Liver (tissue), 8 donors: ENCODE measurements at regions not wholly inside any gene's neighbourhood (a gene's known extent, or its start where the extent isn't known, plus 50 kb on each side); places are given as distances from the start of the nearest gene placed in this dataset.

ENCODE experiments used
- DNase-seq: peaks from one replicate; pipeline ENCODE4 v3.0.0-alpha.2; 2017; ENCODE audit warnings: low spot score
- H3K27ac ChIP-seq, 2 donors: one replicate each; pipeline ENCODE4 v1.7.0; 2013; ENCODE audit warnings: inconsistent platforms in 2 of 2, low read length in 2 of 2, control low read depth in 1 of 2, low read depth in 1 of 2, mild to moderate bottlenecking in 1 of 2
- H3K27me3 ChIP-seq, 4 donors: one replicate each; pipeline versions ENCODE4 v1.6.1 to v1.7.0; 2013; ENCODE audit warnings: low read length in 3 of 4, inconsistent platforms in 1 of 4, mild to moderate bottlenecking in 1 of 4, moderate library complexity in 1 of 4; ENCODE audit not compliant: control insufficient read depth in 4 of 4, insufficient read depth in 4 of 4
- H3K36me3 ChIP-seq, 4 donors: one replicate each; pipeline versions ENCODE4 v1.6.1 to v1.7.0; 2013; ENCODE audit warnings: low read length in 3 of 4, mild to moderate bottlenecking in 3 of 4, low read depth in 1 of 4, moderate library complexity in 1 of 4; ENCODE audit not compliant: control insufficient read depth in 4 of 4, insufficient read depth in 3 of 4
- H3K4me1 ChIP-seq, 4 donors: one replicate each; pipeline versions ENCODE4 v1.6.1 to v1.7.0; 2013; ENCODE audit warnings: low read length in 3 of 4, mild to moderate bottlenecking in 3 of 4, moderate library complexity in 1 of 4; ENCODE audit not compliant: control insufficient read depth in 4 of 4, insufficient read depth in 4 of 4
- H3K4me3 ChIP-seq, 3 donors: one replicate each; pipeline versions ENCODE4 v1.6.1 to v1.7.0; 2013; ENCODE audit warnings: low read length in 3 of 3, control low read depth in 1 of 3, low read depth in 1 of 3, mild to moderate bottlenecking in 1 of 3
- H3K9ac ChIP-seq, 2 donors: one replicate each; pipeline ENCODE4 v1.7.0; 2013; ENCODE audit warnings: low read length in 2 of 2, mild to moderate bottlenecking in 2 of 2, moderate library complexity in 2 of 2, control low read depth in 1 of 2, low read depth in 1 of 2
- H3K9me3 ChIP-seq, 4 donors: one replicate each; pipeline versions ENCODE4 v1.6.1 to v1.7.0; 2013; ENCODE audit warnings: low read length in 3 of 4; ENCODE audit not compliant: control insufficient read depth in 4 of 4
- ATF3 ChIP-seq: IDR thresholded peaks from 2 replicates; pipeline ENCODE4 v1.6.1; 2016; ENCODE audit warnings: antibody characterized with exemption
- CTCF ChIP-seq: fragments of 150-350 bp; IDR thresholded peaks from 2 replicates; pipeline ENCODE4 v1.5.1; 2017; ENCODE audit warnings: improper control_type of control experiment, low read depth, low read length; ENCODE audit not compliant: missing input control
- FOXA2 ChIP-seq: IDR thresholded peaks from 2 replicates; pipeline ENCODE4 v1.6.1; 2016; ENCODE audit warnings: antibody characterized with exemption
- GABPA ChIP-seq, 2 donors: IDR thresholded peaks in 1 of 2; conservative IDR thresholded peaks in 1 of 2; 2 replicates each; pipeline ENCODE4 v1.6.1; 2016; ENCODE audit warnings: antibody characterized with exemption in 2 of 2, mild to moderate bottlenecking in 1 of 2, moderate library complexity in 1 of 2
- HNF4A ChIP-seq, 2 donors: conservative IDR thresholded peaks; 2 replicates each; pipeline ENCODE4 v1.6.1; 2016; ENCODE audit warnings: antibody characterized with exemption in 2 of 2, mild to moderate bottlenecking in 2 of 2
- HNF4G ChIP-seq: IDR thresholded peaks from 2 replicates; pipeline ENCODE4 v1.6.1; 2016; ENCODE audit warnings: antibody characterized with exemption
- MAX ChIP-seq: IDR thresholded peaks from 2 replicates; pipeline ENCODE4 v1.6.1; 2016; ENCODE audit warnings: antibody characterized with exemption
- NR2F2 ChIP-seq: IDR thresholded peaks from 2 replicates; pipeline ENCODE4 v1.6.1; 2016; ENCODE audit warnings: antibody characterized with exemption
- RAD21 ChIP-seq, 2 donors: IDR thresholded peaks; 2 replicates each; pipeline ENCODE4 v1.6.1; 2016; ENCODE audit warnings: antibody characterized with exemption in 2 of 2, mild to moderate bottlenecking in 2 of 2
- REST ChIP-seq: IDR thresholded peaks from 2 replicates; pipeline ENCODE4 v1.6.1; 2016; ENCODE audit warnings: antibody characterized with exemption, mild to moderate bottlenecking
- RXRA ChIP-seq, 2 donors: IDR thresholded peaks; 2 replicates each; pipeline ENCODE4 v1.6.1; 2017 to 2018; ENCODE audit warnings: antibody characterized with exemption in 2 of 2, mild to moderate bottlenecking in 1 of 2
- SP1 ChIP-seq: IDR thresholded peaks from 2 replicates; pipeline ENCODE4 v1.6.1; 2018; ENCODE audit warnings: antibody characterized with exemption, mild to moderate bottlenecking
- TAF1 ChIP-seq: conservative IDR thresholded peaks from 2 replicates; pipeline ENCODE4 v1.6.1; 2016; ENCODE audit warnings: antibody characterized with exemption, mild to moderate bottlenecking
- YY1 ChIP-seq: IDR thresholded peaks from 2 replicates; pipeline ENCODE4 v1.6.1; 2016; ENCODE audit warnings: antibody characterized with exemption, mild to moderate bottlenecking
- WGBS: extraction: QIAGEN DNeasy Blood & Tissue Kit; methylation state at CpG from one replicate; pipeline ENCODE4 v1.1.7; 2013; 5-methylcytosine and 5-hydroxymethylcytosine counted together
- TF ChIP-seq, protein P1 (sequence below): IDR thresholded peaks from 2 replicates; pipeline ENCODE4 v1.6.1; 2016; ENCODE audit warnings: antibody characterized with exemption
- donor health status: healthy.
- donor health status: healthy.
- donor health status: healthy.
- donor health status: healthy.
- donor health status: healthy.

DNA sequence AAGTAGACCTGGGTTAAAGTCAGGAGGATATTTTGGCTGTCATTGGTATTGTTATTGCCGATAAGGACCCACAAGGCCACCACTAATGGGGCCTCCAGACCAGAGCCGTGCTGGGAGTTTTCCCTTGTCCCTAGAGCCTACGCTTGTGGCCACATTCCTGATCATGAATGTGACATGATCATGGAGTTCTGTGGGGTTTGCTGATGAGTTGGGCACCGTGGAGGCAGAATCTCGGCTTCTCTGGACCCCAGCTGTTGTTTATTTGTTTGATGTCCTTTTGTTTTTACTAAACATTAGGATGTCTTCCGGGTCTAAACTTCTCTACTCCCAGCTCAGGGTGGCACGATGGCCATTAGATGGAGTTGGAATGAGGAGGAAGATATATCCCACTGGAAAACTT lies 74.9 kb upstream of the TMPRSS2 start:
- no peak for TF ChIP-seq NR2F2
- TF ChIP-seq, protein P1, sequence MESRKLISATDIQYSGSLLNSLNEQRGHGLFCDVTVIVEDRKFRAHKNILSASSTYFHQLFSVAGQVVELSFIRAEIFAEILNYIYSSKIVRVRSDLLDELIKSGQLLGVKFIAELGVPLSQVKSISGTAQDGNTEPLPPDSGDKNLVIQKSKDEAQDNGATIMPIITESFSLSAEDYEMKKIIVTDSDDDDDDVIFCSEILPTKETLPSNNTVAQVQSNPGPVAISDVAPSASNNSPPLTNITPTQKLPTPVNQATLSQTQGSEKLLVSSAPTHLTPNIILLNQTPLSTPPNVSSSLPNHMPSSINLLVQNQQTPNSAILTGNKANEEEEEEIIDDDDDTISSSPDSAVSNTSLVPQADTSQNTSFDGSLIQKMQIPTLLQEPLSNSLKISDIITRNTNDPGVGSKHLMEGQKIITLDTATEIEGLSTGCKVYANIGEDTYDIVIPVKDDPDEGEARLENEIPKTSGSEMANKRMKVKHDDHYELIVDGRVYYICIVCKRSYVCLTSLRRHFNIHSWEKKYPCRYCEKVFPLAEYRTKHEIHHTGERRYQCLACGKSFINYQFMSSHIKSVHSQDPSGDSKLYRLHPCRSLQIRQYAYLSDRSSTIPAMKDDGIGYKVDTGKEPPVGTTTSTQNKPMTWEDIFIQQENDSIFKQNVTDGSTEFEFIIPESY, result no peak
- TF ChIP-seq FOXA2, result no peak
- no peak for TF ChIP-seq GABPA (IDR thresholded peaks at IDR 0.05 in 1 of 2, conservative IDR thresholded peaks at IDR 0.05 in 1 of 2)
- TF ChIP-seq HNF4G, result no peak
- TF ChIP-seq TAF1, result no peak
- no peak for TF ChIP-seq ATF3
- no peak for TF ChIP-seq YY1
- TF ChIP-seq CTCF, result no peak
- no peak for TF ChIP-seq REST
- TF ChIP-seq RAD21 (IDR thresholded peaks at IDR 0.05), result no peak
- TF ChIP-seq HNF4A (conservative IDR thresholded peaks at IDR 0.05), result no peak
- no peak for TF ChIP-seq RXRA (IDR thresholded peaks at IDR 0.05)
- no peak for TF ChIP-seq MAX
- Histone ChIP-seq H3K36me3 (no peaks in the 10 kb centered on the region), H3K9ac (no peak overlapping the region), H3K27me3 (no peaks in the 10 kb centered on the region), H3K4me3 (no peak overlapping the region), H3K27ac (peak overlapping the region; percentile 83 to 88), H3K9me3 (no peaks in the 10 kb centered on the region), H3K4me1 (peaks cover 6 to 22% (median 12%) of the 10 kb centered on the region in 4 donors)
- 58% methylated on average over 7 of the region's 7 CpGs for WGBS
- no peak for DNase-seq

DNA sequence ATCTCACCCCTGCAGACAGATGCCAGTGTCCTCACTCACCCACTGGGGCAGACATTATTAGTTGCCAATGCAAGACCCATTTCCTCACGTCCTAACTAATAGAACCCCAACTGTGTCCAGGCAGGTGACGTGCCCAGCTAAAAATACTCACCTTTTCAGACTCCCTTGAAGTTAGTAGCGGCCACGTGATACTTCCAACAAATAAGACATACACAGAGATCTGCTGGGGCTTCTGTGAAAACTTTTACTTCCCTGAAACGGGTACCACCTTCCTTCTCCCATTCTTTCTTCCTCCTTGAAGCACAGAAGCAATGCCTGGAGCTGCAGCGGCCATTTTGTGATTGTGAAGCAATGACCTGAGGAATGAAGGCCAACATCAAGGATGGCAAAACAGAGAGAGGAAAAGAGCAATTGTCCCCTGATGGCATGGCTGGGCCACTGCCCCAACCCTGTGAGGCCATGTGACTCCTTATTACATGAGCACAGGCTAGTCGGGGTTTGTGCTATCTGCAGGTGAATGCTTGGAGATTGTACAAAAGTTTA lies 74.4 kb upstream of the TMPRSS2 start:
- Histone ChIP-seq H3K27ac (peak overlapping the region in 1 of 2 donors; percentile 88), H3K4me1 (peaks cover 6 to 22% (median 12%) of the 10 kb centered on the region in 4 donors), H3K36me3 (no peaks in the 10 kb centered on the region), H3K9me3 (no peaks in the 10 kb centered on the region), H3K4me3 (no peak overlapping the region), H3K27me3 (no peaks in the 10 kb centered on the region), H3K9ac (no peak overlapping the region)
- TF ChIP-seq YY1, result no peak
- no peak for TF ChIP-seq RXRA (IDR thresholded peaks at IDR 0.05)
- TF ChIP-seq MAX, result no peak
- TF ChIP-seq RAD21 (IDR thresholded peaks at IDR 0.05), result no peak
- no peak for TF ChIP-seq SP1
- TF ChIP-seq ATF3, result no peak
- no peak for DNase-seq
- WGBS, result 89% methylated on average over 7 of the region's 7 CpGs
